GM19397 (cell line): ENCODE measurements at regions not wholly inside any gene's neighbourhood (a gene's known extent, or its start where the extent isn't known, plus 50 kb on each side); places are given as distances from the start of the nearest gene placed in this dataset.
"Not testable (repeated sequence)": the region's sequence is repeated elsewhere in the genome, so short reads cannot be mapped to it uniquely, and the experiment has no call there.

Experiments used
- ATAC-seq: cut with Tn5 transposase; IDR thresholded peaks from one replicate; pipeline ENCODE4 v1.9.1; 2021; ENCODE audit warnings: mild to moderate bottlenecking, moderate library complexity; ENCODE audit not compliant: unreplicated experiment

- ATAC-seq: no peak
Observed at GRCh38 chr2:17460371-17461086, 57.7 kb downstream of the RAD51AP2 start.

GRCh38 chr2:17455343-17455742 lies 62.9 kb downstream of the RAD51AP2 start:
- ATAC-seq: no peak

- ATAC-seq: not testable (repeated sequence)
Observed at GRCh38 chr2:17446191-17446590, 72.0 kb downstream of the RAD51AP2 start.

- no peak for ATAC-seq
Observed at GRCh38 chr2:17445744-17446143, 72.5 kb downstream of the RAD51AP2 start.

GRCh38 chr2:17442334-17442733 lies 75.9 kb downstream of the RAD51AP2 start:
- ATAC-seq: no peak

- no peak for ATAC-seq
Observed at GRCh38 chr2:17441790-17442189, 76.5 kb downstream of the RAD51AP2 start.

- ATAC-seq: no peak
Observed at GRCh38 chr2:17441055-17441771, 77.0 kb downstream of the RAD51AP2 start.

- ATAC-seq: no peak
Observed at GRCh38 chr2:17430326-17430725, 87.9 kb downstream of the RAD51AP2 start.

- no peak for ATAC-seq
Observed at GRCh38 chr2:17429130-17429529, 89.1 kb downstream of the RAD51AP2 start.

GRCh38 chr2:17427401-17427800 lies 90.8 kb downstream of the RAD51AP2 start:
- no peak for ATAC-seq

- ATAC-seq: no peak
Observed at GRCh38 chr2:17426743-17427142, 91.5 kb downstream of the RAD51AP2 start.

- no peak for ATAC-seq
Observed at GRCh38 chr2:17422061-17422460, 96.2 kb downstream of the RAD51AP2 start.

GRCh38 chr2:17416884-17417391 lies 101.3 kb downstream of the RAD51AP2 start:
- ATAC-seq: no peak

GRCh38 chr2:17413036-17413435 lies 105.2 kb downstream of the RAD51AP2 start:
- no peak for ATAC-seq

- ATAC-seq: no peak
Observed at GRCh38 chr2:17401096-17401495, 117.1 kb downstream of the RAD51AP2 start.

- ATAC-seq: no peak
Observed at GRCh38 chr2:17398770-17399169, 119.5 kb downstream of the RAD51AP2 start.

- ATAC-seq: no peak
Observed at GRCh38 chr2:17388798-17389197, 129.4 kb downstream of the RAD51AP2 start.

GRCh38 chr2:17387591-17387990 lies 130.6 kb downstream of the RAD51AP2 start:
- ATAC-seq: no peak

- ATAC-seq: no peak
Observed at GRCh38 chr2:17386771-17387170, 131.5 kb downstream of the RAD51AP2 start.

- no peak for ATAC-seq
Observed at GRCh38 chr2:17380003-17380402, 138.2 kb downstream of the RAD51AP2 start.

- ATAC-seq: no peak
Observed at GRCh38 chr2:17375262-17375661, 143.0 kb downstream of the RAD51AP2 start.

- no peak for ATAC-seq
Observed at GRCh38 chr2:17373741-17374140, 144.5 kb downstream of the RAD51AP2 start.
